Astrocyte (in vitro differentiated cells and primary cell): ENCODE measurements at regions not wholly inside any gene's neighbourhood (a gene's known extent, or its start where the extent isn't known, plus 50 kb on each side); places are given as distances from the start of the nearest gene placed in this dataset.

ENCODE experiments used
- DNase-seq: peaks from one replicate; pipeline ENCODE4 v3.0.0-alpha.2; 2010; ENCODE audit warnings: low read depth
- FAIRE-seq: peaks from 2 replicates; lab custom pipeline; 2011; peaks lifted over from hg19 to GRCh38; lab: Jason Lieb, UNC
- H2AFZ ChIP-seq: 2 replicates; pipeline ENCODE4 v1.6.0; 2012; ENCODE audit warnings: low read depth, low read length, inconsistent platforms
- H3K27ac ChIP-seq: 2 replicates; pipeline ENCODE4 v1.5.1; 2011; ENCODE audit warnings: low read depth, low read length, inconsistent platforms
- H3K27me3 ChIP-seq: 2 replicates; pipeline ENCODE4 v1.6.0; 2011; ENCODE audit warnings: low read length, inconsistent platforms; ENCODE audit not compliant: insufficient read depth
- H3K36me3 ChIP-seq: 2 replicates; pipeline ENCODE4 v1.5.1; 2011; ENCODE audit warnings: low read length, inconsistent platforms; ENCODE audit not compliant: insufficient read depth
- H3K4me1 ChIP-seq: 2 replicates; pipeline ENCODE4 v1.5.1; 2011; ENCODE audit warnings: low read length, inconsistent platforms; ENCODE audit not compliant: insufficient read depth
- H3K4me2 ChIP-seq: 2 replicates; pipeline ENCODE4 v1.6.0; 2012; ENCODE audit warnings: low read length, inconsistent platforms
- H3K4me3 ChIP-seq: 2 replicates; pipeline ENCODE4 v1.5.1; 2011; ENCODE audit warnings: low read depth, mild to moderate bottlenecking, low read length, inconsistent platforms; ENCODE audit not compliant: insufficient read depth
- H3K79me2 ChIP-seq: 2 replicates; pipeline ENCODE4 v1.6.0; 2012; ENCODE audit warnings: mild to moderate bottlenecking, low read length, inconsistent platforms; ENCODE audit not compliant: insufficient read depth
- H3K9ac ChIP-seq: 2 replicates; pipeline ENCODE4 v1.6.0; 2012; ENCODE audit warnings: mild to moderate bottlenecking, low read length, inconsistent platforms
- H3K9me3 ChIP-seq: 2 replicates; pipeline ENCODE4 v1.5.1; 2012; ENCODE audit warnings: low read depth, mild to moderate bottlenecking, low read length, inconsistent platforms; ENCODE audit not compliant: insufficient read depth
- H4K20me1 ChIP-seq: 2 replicates; pipeline ENCODE4 v1.6.0; 2012; ENCODE audit warnings: low read length, inconsistent platforms; ENCODE audit not compliant: insufficient read depth
- H3K27ac Mint-ChIP-seq: one replicate; pipeline ENCODE4 v1.8.0; 2021; ENCODE audit warnings: mild to moderate bottlenecking, mixed read lengths; ENCODE audit not compliant: unreplicated experiment
- H3K27me3 Mint-ChIP-seq: one replicate; pipeline ENCODE4 v1.8.0; 2021; ENCODE audit warnings: low read depth, mixed read lengths; ENCODE audit not compliant: unreplicated experiment
- H3K36me3 Mint-ChIP-seq: one replicate; pipeline ENCODE4 v1.8.0; 2021; ENCODE audit warnings: low read depth, mixed read lengths; ENCODE audit not compliant: unreplicated experiment
- H3K4me1 Mint-ChIP-seq: one replicate; pipeline ENCODE4 v1.8.0; 2021; ENCODE audit warnings: low read depth, mixed read lengths; ENCODE audit not compliant: unreplicated experiment
- H3K4me3 Mint-ChIP-seq: one replicate; pipeline ENCODE4 v1.8.0; 2021; ENCODE audit warnings: mild to moderate bottlenecking, moderate library complexity, mixed read lengths; ENCODE audit not compliant: unreplicated experiment
- H3K9me3 Mint-ChIP-seq: one replicate; pipeline ENCODE4 v1.8.0; 2021; ENCODE audit warnings: mild to moderate bottlenecking, mixed read lengths; ENCODE audit not compliant: unreplicated experiment
- CTCF ChIP-seq: IDR thresholded peaks from 2 replicates; pipeline ENCODE4 v1.5.1; 2011; ENCODE audit warnings: low read depth, mild to moderate bottlenecking, inconsistent platforms, low read length, moderate library complexity; ENCODE audit not compliant: insufficient read depth
- EZH2 ChIP-seq: IDR thresholded peaks from 2 replicates; pipeline ENCODE4 v1.6.1; 2012; ENCODE audit warnings: mild to moderate bottlenecking, low read length, inconsistent platforms; ENCODE audit not compliant: insufficient read depth

GRCh38 chr6:87799651-87800050 lies 97.6 kb upstream of the AKIRIN2 start:
- no peak overlapping the region for H3K4me3 Mint-ChIP-seq
- Histone ChIP-seq H3K27ac (no peak overlapping the region), H3K4me2 (no peak overlapping the region), H3K9me3 (no peaks in the 10 kb centered on the region), H3K36me3 (no peaks in the 10 kb centered on the region), H3K9ac (no peak overlapping the region), H3K4me3 (no peak overlapping the region), H2AFZ (no peak overlapping the region), H4K20me1 (no peaks in the 10 kb centered on the region), H3K4me1 (no peaks in the 10 kb centered on the region), H3K79me2 (no peaks in the 10 kb centered on the region), H3K27me3 (no peaks in the 10 kb centered on the region)
- no peak for TF ChIP-seq EZH2
- TF ChIP-seq CTCF, result no peak
- no peaks in the 10 kb centered on the region for H3K9me3 Mint-ChIP-seq
- peaks cover 1% of the 10 kb centered on the region for H3K4me1 Mint-ChIP-seq
- FAIRE-seq (no peak), DNase-seq (no peak)
- no peak overlapping the region for H3K27ac Mint-ChIP-seq
- peaks cover 4% of the 10 kb centered on the region for H3K27me3 Mint-ChIP-seq
- H3K36me3 Mint-ChIP-seq, result no peaks in the 10 kb centered on the region

GRCh38 chr6:87798393-87799278 lies 96.6 kb upstream of the AKIRIN2 start:
- TF ChIP-seq CTCF (no peak), EZH2 (no peak)
- FAIRE-seq, result no peak
- Histone ChIP-seq H3K4me3 (no peak overlapping the region), H3K27me3 (no peaks in the 10 kb centered on the region), H3K9me3 (no peaks in the 10 kb centered on the region), H3K79me2 (no peaks in the 10 kb centered on the region), H3K4me1 (no peaks in the 10 kb centered on the region), H2AFZ (no peak overlapping the region), H3K27ac (no peak overlapping the region), H3K4me2 (no peak overlapping the region), H4K20me1 (no peaks in the 10 kb centered on the region), H3K9ac (no peak overlapping the region), H3K36me3 (no peaks in the 10 kb centered on the region)
- H3K27ac Mint-ChIP-seq, result no peak overlapping the region
- H3K4me3 Mint-ChIP-seq, result no peak overlapping the region
- H3K27me3 Mint-ChIP-seq, result peaks cover 4% of the 10 kb centered on the region
- H3K36me3 Mint-ChIP-seq, result no peaks in the 10 kb centered on the region
- no peaks in the 10 kb centered on the region for H3K9me3 Mint-ChIP-seq
- DNase-seq, result no peak
- H3K4me1 Mint-ChIP-seq, result peaks cover 1% of the 10 kb centered on the region
